HG02678 (cell line): ENCODE measurements at regions not wholly inside any gene's neighbourhood (a gene's known extent, or its start where the extent isn't known, plus 50 kb on each side); places are given as distances from the start of the nearest gene placed in this dataset.
A peak's percentile ranks its signal among the peaks of the same experiment; 100 is the strongest.

Experiments
- ATAC-seq: cut with Tn5 transposase; IDR thresholded peaks from one replicate; pipeline ENCODE4 v1.9.1; 2021; ENCODE audit warnings: mild to moderate bottlenecking, moderate library complexity; ENCODE audit not compliant: unreplicated experiment

DNA sequence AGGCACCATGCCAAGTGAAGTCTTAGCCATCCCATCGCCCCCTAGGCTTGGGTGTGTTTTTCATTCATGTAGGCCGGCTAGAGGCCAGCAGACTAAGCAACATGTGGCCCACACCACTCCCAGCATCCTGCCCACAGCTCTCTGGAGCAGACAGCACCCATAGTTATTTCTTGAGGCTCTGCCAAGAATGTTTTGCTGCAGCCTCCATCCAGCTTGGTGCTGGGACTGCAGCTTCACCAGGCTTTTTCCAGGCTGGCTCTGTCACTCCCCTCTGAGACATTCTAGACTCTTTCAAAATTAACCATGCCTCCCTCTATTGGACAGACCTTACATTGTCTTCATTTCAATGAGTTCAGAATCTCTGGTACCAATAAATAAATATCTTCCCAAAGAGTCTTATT is 104.2 kb downstream of the DUSP10 start:
- ATAC-seq = no peak

DNA sequence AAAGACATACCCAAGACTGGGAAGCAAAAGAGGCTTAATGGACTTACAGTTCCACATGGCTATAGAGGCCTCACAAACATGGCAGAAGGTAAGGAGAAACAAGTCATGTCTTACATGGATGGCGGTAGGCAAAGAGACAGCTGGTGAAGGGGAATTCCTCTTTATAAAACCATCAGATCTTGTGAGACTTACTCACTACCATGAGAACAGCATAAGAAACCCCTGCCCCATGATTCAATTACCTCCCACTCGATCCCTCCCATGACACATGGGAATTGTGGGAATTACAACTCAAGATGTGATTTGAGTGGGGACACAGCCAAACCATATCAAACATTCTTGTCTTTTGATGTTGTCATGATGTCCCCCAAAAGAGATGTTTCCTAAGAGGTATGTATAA is 103.3 kb downstream of the DUSP10 start:
- ATAC-seq = no peak

DNA sequence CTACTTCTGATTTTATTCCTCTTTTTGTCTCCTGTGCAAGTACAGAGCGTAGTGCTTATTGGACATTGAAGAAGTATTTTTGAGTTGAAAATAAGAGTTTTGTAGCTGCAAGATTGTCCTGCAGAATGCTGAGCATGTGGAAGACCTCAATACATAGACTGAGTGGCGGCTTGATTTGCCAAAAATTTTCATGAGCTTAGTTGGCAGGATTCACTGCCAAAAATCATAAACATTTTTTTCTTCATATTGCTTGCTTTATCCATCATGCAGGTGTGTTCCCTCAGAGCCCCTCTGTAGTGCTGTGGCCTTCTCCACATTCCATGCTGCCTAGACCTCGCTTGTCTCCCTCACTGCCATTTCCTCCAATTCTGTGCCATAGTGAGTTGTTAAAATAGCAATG is 100.1 kb downstream of the DUSP10 start:
- no peak for ATAC-seq

DNA sequence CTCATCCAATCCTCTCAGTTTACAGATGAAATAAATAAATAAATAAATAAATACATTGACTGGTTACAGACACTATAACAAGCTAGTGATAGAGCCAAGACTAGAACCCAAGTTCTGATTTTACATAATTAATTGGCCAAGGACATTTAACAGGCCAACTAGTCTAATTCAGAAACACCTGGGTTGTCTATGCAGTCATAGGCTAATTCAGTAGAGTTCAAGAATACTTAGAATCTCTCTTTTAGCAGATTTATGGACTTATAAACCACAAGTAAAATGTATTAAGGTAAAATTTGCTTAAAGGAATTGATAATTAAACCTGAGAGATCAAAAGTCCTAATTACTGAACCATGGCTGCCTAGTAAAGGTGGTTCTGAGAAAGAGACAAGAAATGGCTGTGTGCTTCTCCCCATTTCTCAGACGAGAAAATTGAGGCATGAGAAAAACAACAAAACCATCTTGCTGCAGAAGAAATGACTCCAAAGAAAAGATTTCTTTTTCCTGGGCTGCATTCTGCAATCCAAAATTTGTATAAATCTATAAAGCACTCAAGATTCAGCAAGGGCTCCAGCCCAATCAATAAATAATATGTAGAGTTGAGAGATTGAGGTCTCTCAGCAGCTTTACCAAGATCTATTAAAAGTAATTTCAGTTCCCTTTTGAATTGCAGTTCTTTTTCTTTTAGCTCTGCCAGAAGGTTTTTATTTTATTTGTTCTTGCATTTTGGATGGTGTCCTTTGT is 98.3 kb downstream of the DUSP10 start:
- ATAC-seq = peak; percentile 60

DNA sequence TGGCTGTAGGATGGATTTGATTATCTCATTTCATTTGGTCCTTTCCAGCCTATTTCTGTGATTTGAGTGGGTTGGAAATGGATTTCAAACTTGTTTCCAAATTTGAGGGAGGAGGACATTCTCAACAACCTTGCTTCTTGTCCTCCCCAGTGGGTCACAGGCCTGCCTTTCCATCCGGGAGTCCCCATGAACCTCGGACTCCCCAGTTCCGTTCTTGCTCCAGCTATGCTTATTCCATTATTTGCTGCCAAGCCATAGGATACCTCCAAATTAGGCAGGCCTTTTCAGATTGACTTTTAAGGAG is 97.8 kb downstream of the DUSP10 start:
- peak; percentile 19 for ATAC-seq

DNA sequence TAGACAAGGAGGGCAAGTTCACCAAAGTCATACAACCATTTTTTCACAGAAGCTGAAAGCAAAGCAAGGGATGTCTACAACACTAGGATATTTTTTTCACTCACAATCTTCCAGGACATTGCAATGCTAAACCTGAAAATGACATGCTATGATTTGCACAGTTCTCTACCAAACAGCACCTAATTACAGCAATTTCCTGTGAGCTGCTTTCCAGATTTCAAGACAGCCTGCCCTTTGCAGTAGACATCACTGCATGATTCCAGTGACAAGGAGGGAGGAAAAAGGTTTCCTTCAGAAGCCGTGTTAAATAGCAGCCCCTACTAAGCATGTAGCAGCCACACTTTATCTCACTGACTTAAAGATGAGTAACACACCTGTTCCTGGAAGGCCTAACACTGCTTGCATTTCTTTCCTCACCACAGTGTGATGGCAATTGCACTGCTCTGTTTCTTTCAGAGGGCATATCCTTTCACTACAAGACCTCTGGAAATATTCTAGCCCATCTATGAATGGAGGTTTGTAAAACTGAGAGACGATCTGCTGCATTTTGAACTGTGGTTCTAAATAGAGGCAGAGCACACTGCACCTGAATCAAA is 97.1 kb downstream of the DUSP10 start:
- ATAC-seq = peak; percentile 45

DNA sequence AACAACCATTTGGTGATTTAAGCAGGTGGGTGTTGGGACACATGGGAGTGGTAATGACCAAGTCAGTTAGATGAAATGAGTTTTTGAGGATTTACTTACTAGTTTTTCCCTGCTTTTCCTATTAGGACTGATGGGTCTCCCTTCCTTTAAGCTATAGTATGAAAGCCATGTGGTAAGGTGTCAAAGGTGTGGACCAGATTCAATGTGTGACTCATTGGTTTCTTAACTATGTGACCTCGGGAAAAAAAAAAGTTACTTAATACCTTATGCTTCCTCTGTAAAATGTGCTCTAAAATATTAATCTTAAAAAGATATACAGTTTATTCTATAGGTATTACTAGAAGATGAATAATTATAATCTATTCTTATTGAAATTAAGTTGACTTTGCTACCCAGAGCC is 93.7 kb downstream of the DUSP10 start:
- no peak for ATAC-seq
